GM21515 (cell line): ENCODE measurements at regions not wholly inside any gene's neighbourhood (a gene's known extent, or its start where the extent isn't known, plus 50 kb on each side); places are given as distances from the start of the nearest gene placed in this dataset.

Source experiments
- ATAC-seq: cut with Tn5 transposase; IDR thresholded peaks from one replicate; pipeline ENCODE4 v1.9.1; 2021; ENCODE audit not compliant: unreplicated experiment

GRCh38 chr5:164560216-164560615 is 1054.8 kb downstream of the MAT2B start:
- no peak for ATAC-seq

- ATAC-seq, result no peak
These were observed 1056.8 kb downstream of the MAT2B start for GRCh38 chr5:164561933-164562872.

- no peak for ATAC-seq
These were observed 1058.0 kb downstream of the MAT2B start for GRCh38 chr5:164563370-164563769.

- no peak for ATAC-seq
These were observed 1068.0 kb downstream of the MAT2B start for GRCh38 chr5:164573397-164573796.

GRCh38 chr5:164577201-164577600 is 1071.8 kb downstream of the MAT2B start:
- ATAC-seq, result no peak

DNA sequence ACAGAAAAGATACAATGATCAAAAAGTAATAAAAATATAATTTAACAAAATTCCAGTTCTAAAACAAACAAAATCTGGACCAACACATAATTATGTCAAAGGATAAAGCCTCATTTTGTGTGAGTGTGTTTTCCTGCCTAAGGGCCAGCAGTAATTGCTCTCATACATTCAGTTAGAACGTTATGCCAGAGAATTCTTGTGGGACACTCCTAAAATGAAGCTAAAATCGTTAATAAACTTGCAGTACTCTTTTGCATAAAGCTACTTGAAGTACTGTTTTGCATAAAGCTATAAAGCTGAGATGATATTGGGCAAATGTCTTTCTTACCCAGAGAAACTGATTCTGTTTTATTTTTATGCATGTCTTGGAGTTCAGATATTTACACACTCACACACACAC is 1072.3 kb downstream of the MAT2B start:
- ATAC-seq, result no peak

GRCh38 chr5:164578401-164578800 is 1073.0 kb downstream of the MAT2B start:
- ATAC-seq, result no peak

DNA sequence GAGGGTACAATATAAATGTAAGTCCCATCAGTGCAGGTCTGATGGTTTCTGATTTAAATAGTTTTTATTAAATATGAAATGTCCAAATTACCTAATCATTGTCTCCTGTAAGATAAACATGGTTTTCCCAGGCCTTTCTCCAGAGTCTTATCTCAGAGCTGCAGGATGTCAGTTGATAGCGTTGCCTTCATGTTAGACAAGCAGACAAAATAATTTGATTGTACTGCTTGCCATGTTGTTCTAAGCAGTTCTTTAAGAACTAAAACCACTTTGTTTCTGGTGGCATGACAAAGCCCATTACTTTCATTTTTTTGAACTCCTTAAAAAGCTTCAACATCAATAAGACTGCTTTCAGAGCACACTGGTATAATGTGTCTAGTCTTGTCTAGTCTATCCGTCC is 1073.5 kb downstream of the MAT2B start:
- ATAC-seq, result no peak

GRCh38 chr5:164580155-164580554 is 1074.7 kb downstream of the MAT2B start:
- no peak for ATAC-seq

DNA sequence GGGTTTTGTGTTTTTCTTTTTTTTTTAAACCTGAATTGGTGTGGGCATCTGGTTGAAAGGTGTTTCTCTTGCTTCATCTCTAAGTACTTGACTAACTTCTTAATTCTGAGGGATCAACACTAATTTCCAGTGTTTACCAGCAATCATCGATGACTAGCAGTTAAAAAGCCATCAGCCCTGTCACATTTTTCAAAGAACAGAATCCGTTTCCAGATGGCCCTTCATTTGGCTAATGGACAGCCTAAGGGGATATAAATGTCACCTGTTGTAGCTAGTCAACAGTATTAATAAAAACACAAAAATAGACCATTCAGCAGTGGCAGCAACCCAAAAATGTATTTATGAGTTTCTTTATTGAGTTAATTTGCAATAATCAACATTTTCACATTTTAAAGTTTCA is 1076.5 kb downstream of the MAT2B start:
- no peak for ATAC-seq

GRCh38 chr5:164593982-164594381 is 1088.6 kb downstream of the MAT2B start:
- ATAC-seq, result no peak

DNA sequence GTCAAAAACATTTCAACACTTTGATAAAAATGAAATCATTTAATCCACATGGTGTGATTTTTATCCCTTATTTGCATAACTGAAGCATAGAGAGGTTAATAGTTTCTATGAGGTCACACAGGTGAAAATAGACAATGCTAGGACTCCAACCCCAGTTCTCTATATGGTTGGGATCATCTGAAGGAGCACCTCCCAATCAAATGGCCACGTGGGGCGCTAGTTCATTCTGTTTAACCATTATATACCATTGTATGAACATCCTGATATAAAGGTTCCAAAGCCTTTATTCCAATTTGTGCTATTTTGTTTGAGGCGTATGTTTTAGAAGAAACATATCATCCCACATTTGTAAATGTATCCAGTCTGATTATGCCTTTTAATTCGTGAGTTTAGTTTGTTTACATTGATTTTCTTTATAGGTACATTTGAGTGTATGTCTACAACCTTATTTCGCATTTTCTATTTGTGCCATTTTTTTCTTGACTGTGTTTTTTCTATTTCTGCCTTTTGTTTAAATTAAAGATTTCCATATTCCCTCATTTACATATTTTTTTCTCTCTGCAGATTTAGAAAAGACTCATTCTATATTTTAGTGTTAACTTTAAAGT is 1092.0 kb downstream of the MAT2B start:
- no peak for ATAC-seq

- no peak for ATAC-seq
These were observed 1094.9 kb downstream of the MAT2B start for GRCh38 chr5:164600274-164600673.

DNA sequence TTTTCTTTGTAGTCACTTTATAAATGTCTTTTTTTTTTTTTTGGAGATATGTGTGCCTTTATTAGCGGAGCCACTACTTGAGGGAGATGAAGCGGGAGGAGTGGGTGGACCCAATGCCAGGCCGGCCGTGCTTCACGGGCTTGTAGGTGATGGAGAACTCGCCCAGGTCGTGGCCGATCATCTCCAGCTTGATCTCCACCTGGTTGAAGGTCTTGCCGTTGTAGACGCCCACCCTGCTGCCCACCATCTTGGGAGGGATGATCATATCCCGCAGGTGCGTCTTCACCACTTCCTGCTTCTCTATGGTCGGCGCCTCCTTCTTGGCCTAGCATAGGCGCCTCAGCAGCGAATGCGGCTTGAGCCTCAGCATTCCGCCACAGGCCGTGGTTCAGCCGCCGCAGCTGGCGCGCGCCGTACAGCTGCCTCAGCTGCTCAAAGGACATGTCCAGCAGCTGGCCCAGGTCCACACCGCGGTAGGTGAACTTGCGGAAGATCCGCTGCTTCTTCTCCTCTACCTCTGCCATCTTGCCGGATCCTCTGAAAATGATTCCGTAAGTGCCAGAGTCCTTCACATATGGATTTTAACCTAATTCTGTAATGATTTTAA is 1095.6 kb downstream of the MAT2B start:
- ATAC-seq, result no peak

GRCh38 chr5:164608507-164608906 is 1103.1 kb downstream of the MAT2B start:
- ATAC-seq, result no peak

GRCh38 chr5:164610374-164610773 is 1105.0 kb downstream of the MAT2B start:
- ATAC-seq, result no peak

GRCh38 chr5:164614707-164615106 is 1109.3 kb downstream of the MAT2B start:
- no peak for ATAC-seq

DNA sequence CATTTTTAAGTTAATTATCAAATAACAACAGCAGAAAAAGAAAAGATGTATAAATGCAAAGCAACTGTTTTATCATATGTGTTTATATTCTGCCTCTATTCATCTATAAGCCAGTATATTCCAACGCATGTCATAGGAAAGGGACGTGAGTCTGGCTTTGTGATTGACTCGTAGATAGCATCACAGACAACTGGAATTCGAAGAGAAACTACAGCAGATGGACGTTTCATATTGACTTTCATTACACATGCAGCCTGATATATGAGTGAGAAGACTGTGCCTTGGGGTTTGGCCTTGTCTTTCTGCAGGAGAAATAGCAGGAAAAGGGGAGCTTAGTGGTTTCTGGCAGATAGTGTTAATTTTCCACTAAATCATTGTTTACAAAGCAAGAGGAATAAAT is 1111.9 kb downstream of the MAT2B start:
- ATAC-seq, result no peak

DNA sequence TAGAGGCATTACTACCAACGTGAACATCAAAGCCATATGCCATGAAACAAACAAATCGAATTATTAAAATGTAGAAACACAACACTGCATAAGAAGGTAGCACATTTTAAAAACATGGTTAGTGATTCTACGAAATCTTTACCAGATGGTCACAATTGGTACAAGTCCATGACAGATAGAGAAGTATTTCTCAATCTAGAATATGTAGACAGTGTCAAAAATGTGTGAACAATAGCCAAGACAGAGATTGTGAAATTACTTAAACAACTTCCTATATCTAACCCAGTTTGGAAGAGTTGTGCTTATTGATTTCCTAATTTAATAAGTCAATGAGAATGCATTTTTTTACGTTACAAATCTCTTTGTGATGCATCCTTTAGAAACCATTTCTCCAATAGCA is 1121.6 kb downstream of the MAT2B start:
- no peak for ATAC-seq

DNA sequence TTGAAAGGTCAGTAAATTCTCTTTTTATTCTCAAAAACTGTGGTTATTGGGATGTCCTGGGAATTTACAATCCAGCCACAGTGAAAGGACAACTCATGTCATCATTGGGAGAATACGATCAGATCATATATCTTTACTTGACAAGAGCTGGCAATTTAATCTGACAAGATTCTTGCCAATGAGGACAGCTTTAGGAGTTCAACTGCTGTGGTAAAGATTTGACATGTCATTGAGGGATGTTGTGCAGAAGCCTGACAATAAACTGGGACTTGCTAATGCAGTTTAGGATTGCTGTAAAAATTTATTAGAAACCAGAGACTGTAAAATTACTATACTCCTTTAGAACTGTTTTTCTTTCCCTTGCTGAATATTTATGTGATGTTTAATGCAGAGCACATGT is 1131.0 kb downstream of the MAT2B start:
- no peak for ATAC-seq

DNA sequence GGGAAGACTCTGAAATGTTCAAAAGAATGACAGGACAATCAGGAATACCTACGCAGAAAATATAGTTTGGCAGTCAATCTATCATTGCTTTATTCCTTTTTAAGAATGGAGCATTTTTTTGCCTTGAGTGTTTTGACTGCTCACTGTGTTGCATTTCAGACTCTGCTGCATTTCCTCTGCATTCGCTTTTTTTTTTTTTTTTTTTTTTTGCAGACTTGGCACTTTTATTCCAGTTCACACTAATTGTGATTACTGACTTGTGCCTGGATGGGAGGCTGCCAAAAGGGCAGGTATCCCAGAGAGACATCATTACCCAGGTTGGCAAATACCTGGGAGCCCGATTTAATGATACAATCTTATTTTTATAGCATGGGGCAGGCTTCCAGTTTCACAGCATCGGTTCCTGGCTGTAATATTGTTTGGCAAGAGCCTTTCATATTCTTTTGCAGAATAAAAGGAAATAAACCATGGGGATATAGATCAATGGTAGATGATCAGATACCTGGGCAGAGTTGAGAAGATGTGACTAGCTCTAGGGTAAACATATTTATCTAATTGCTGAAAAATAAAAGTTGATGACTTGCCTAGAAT is 1132.6 kb downstream of the MAT2B start:
- no peak for ATAC-seq

GRCh38 chr5:164649266-164649665 is 1143.8 kb downstream of the MAT2B start:
- ATAC-seq, result no peak
